HG03520 (cell line): ENCODE measurements at regions not wholly inside any gene's neighbourhood (a gene's known extent, or its start where the extent isn't known, plus 50 kb on each side); places are given as distances from the start of the nearest gene placed in this dataset.
A peak's percentile ranks its signal among the peaks of the same experiment; 100 is the strongest.
"Not testable (repeated sequence)": the region's sequence is repeated elsewhere in the genome, so short reads cannot be mapped to it uniquely, and the experiment has no call there.

ENCODE experiments used
- ATAC-seq: cut with Tn5 transposase; IDR thresholded peaks from one replicate; pipeline ENCODE4 v1.9.1; 2021; ENCODE audit warnings: mild to moderate bottlenecking, moderate library complexity; ENCODE audit not compliant: unreplicated experiment

GRCh38 chr6:8655670-8656454, 220.5 kb upstream of the SLC35B3 start:
- no peak for ATAC-seq

GRCh38 chr6:8652710-8653109, 217.4 kb upstream of the SLC35B3 start:
- no peak for ATAC-seq

- ATAC-seq: no peak
Measured at GRCh38 chr6:8651998-8652397, 216.7 kb upstream of the SLC35B3 start.

- no peak for ATAC-seq
Measured at GRCh38 chr6:8645212-8645611, 209.9 kb upstream of the SLC35B3 start.

- no peak for ATAC-seq
Measured at GRCh38 chr6:8644306-8644705, 209.0 kb upstream of the SLC35B3 start.

GRCh38 chr6:8642854-8643253, 207.5 kb upstream of the SLC35B3 start:
- ATAC-seq: no peak

GRCh38 chr6:8642131-8642530, 206.8 kb upstream of the SLC35B3 start:
- no peak for ATAC-seq

GRCh38 chr6:8639928-8640649, 204.7 kb upstream of the SLC35B3 start:
- ATAC-seq: no peak

- ATAC-seq: no peak
Measured at GRCh38 chr6:8637896-8638597, 202.7 kb upstream of the SLC35B3 start.

GRCh38 chr6:8633762-8634161, 198.4 kb upstream of the SLC35B3 start:
- no peak for ATAC-seq

- ATAC-seq: no peak
Measured at GRCh38 chr6:8628736-8629135, 193.4 kb upstream of the SLC35B3 start.

GRCh38 chr6:8628063-8628462, 192.7 kb upstream of the SLC35B3 start:
- ATAC-seq: no peak

- ATAC-seq: peak; percentile 85
Measured at GRCh38 chr6:8627085-8627861, 191.9 kb upstream of the SLC35B3 start.

GRCh38 chr6:8624665-8625064, 189.3 kb upstream of the SLC35B3 start:
- no peak for ATAC-seq

- ATAC-seq: no peak
Measured at GRCh38 chr6:8623441-8623840, 188.1 kb upstream of the SLC35B3 start.

GRCh38 chr6:8619853-8620252, 184.5 kb upstream of the SLC35B3 start:
- ATAC-seq: no peak

GRCh38 chr6:8619408-8619807, 184.1 kb upstream of the SLC35B3 start:
- not testable (repeated sequence) for ATAC-seq

GRCh38 chr6:8608737-8609136, 173.4 kb upstream of the SLC35B3 start:
- no peak for ATAC-seq

- ATAC-seq: no peak
Measured at GRCh38 chr6:8589941-8590729, 154.8 kb upstream of the SLC35B3 start.

- no peak for ATAC-seq
Measured at GRCh38 chr6:8588176-8588575, 152.8 kb upstream of the SLC35B3 start.
